GM10266 (cell line): ENCODE measurements at regions not wholly inside any gene's neighbourhood (a gene's known extent, or its start where the extent isn't known, plus 50 kb on each side); places are given as distances from the start of the nearest gene placed in this dataset.

Experiments used
- DNase-seq: peaks from one replicate; pipeline ENCODE4 v3.0.0; 2012; ENCODE audit errors: extremely low spot score
- TF ChIP-seq, protein P1 (sequence below): IDR thresholded peaks from 2 replicates; pipeline ENCODE4 v1.5.1; 2012; ENCODE audit warnings: mild to moderate bottlenecking, low read depth; ENCODE audit not compliant: control insufficient read depth, insufficient read depth; ENCODE audit errors: missing control alignments

DNA sequence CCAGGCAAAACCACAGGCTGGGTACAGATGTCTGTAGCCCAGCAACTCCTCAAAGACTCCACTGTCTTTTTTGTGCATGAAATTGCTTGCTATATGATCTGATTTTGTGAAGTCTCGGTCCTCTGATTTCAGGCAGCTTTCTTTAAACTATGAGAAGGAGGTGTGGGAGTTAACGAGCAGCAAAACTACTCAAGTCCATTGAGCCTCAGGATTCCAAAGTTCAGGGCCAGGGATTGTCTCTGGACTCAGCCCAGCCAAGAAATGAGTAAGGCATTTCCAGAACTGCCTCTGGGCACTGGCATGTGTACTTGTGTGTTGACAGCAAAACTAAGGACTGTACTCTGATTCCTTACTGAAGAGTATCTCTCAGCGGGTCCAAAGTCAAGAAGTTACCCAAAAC lies 53.4 kb upstream of the GLIS3 start:
- no peak for DNase-seq

DNA sequence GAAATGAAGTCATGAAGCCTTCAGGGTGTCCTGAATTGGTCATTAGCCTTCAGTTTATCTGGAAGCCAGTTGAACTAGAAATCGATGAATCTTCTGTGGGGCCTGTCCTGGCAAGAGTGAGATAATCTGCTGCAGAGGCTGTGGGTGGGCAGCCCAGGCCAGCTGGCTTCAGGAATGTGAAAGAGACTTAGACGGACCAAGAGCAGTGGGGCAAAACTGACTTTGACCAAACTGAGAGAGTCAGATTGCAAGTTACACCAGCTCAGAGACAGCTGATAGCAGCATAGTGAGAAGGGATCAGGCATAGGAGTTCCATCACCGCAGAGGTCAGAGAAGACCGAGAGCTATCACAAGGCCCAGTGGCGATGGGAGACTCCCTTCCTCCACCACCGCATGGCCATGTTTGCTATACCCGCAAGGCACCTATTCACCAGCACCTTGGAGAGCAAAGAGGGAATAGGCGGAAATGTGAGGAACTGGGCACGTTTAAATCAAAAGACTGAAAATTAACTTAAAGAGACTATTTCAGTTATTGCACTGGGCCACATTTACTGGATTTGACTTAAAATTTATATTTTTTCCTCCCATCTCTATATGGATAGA lies 50.0 kb upstream of the GLIS3 start:
- no peak for DNase-seq
- TF ChIP-seq, protein P1, sequence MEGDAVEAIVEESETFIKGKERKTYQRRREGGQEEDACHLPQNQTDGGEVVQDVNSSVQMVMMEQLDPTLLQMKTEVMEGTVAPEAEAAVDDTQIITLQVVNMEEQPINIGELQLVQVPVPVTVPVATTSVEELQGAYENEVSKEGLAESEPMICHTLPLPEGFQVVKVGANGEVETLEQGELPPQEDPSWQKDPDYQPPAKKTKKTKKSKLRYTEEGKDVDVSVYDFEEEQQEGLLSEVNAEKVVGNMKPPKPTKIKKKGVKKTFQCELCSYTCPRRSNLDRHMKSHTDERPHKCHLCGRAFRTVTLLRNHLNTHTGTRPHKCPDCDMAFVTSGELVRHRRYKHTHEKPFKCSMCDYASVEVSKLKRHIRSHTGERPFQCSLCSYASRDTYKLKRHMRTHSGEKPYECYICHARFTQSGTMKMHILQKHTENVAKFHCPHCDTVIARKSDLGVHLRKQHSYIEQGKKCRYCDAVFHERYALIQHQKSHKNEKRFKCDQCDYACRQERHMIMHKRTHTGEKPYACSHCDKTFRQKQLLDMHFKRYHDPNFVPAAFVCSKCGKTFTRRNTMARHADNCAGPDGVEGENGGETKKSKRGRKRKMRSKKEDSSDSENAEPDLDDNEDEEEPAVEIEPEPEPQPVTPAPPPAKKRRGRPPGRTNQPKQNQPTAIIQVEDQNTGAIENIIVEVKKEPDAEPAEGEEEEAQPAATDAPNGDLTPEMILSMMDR: no peak

More for the DNA sequence above, 53.4 kb upstream of the GLIS3 start:
- TF ChIP-seq, protein P1: no peak
